Stimulated activated CD8-positive, alpha-beta memory T cell treated with anti-CD3 and anti-CD28 coated beads, Interleukin-4, amount 100 ng/mL, for 48 hours (primary cell): ENCODE measurements at regions not wholly inside any gene's neighbourhood (a gene's known extent, or its start where the extent isn't known, plus 50 kb on each side); places are given as distances from the start of the nearest gene placed in this dataset.
"Not testable (repeated sequence)": the region's sequence is repeated elsewhere in the genome, so short reads cannot be mapped to it uniquely, and the experiment has no call there.

ENCODE experiments used
- DNase-seq: peaks from one replicate; pipeline ENCODE4 v3.0.0-alpha.2; 2020

DNA sequence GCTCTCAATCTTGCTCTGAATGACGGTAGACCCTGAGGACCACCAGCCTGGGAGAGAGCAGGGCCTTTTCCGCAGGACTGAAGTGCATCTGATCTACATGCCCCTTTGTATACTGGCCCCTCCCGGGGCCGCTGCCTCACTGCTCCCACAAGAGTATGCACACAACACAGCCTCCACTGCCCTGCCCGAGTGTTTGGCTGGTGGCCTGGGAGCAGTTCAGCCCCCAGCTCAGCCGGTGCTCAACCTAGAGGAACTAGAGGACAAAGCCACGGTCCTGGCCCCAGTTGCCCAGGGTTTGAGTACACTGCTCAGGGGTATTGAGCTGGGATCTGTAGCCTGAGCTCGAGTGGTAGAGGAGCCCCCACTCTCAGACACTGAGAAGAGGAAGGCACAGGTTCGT is 118.9 kb upstream of the CAB39 start:
- no peak for DNase-seq

DNA sequence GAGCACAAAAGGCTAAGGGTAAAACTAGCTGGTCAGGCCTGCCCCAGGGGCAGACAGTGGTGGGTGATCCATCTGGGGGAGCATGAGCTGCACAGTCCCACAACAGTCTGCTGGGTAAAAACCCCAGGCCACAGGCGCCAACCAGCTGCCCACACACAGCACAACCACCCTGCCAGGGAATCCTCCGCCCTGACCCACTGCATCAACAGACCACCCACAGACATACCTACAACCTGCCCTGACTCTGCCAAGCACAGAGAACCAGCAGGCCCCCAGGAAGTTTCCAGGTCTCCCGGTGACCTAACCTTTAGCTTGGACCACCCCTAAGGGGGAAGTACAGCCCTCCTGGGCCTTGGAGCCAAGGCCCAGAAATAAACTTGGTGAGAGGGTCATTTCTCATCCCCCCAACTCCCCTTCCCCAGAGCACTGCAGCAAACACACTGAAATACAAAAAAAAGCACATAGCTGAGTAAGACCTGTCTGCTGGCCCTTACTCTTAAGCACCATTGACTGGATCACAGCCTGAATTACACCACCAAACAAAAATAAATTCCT is 118.3 kb upstream of the CAB39 start:
- DNase-seq, result no peak

DNA sequence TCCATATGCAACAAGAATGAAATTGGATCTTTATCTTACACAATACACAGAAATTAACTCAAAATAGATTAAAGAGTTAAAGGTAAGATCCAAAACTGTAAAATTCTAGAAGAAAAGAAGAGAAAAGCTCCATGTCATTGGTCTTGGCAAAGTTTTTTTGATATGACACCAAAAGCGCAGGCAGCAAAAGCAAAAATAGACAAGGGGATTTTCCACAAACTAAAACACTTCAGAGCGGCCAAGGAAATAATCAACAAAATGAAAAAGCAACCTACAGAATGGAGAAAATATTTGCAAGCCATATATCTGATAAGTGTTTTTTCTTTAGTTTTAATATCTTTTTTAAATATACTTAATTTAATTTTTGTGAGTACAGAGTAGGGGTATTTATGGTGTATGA is 112.8 kb upstream of the CAB39 start:
- no peak for DNase-seq

DNA sequence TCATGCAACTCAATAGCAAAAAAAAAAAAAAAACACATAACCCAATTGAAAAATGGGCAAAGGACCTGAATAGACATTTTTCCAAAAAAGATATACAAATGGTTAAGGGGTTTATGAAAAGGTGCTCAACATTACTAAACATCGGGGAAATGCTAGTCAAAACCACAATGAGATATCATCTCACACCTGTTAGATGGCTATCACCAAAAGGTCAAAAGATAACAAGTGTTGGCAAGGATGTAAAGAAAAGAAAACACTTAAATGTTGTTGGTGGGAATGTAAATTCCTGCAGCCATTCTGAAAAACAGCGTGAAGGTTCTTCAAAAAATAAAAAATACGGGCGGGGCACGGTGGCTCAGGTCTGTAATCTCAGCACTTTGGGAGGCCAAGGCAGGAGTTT is 112.4 kb upstream of the CAB39 start:
- DNase-seq, result no peak

DNA sequence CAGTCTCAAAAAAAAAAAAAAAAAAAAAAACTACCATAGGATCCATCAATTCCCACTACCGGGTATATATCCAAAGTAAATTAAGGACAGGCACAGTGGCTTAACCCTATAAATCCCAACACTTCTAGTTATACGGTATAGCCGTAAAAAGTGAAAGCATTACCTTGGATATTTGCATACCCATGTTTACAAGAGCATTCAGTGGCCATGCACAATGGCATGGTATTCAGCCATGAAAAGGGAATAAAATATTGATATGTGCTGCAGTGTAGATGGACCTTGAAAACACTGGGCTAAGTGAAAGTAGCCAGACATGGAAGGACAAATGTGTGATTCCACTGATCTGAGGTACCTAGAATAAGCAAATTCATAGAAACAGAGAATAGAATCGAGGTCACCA is 111.8 kb upstream of the CAB39 start:
- no peak for DNase-seq

DNA sequence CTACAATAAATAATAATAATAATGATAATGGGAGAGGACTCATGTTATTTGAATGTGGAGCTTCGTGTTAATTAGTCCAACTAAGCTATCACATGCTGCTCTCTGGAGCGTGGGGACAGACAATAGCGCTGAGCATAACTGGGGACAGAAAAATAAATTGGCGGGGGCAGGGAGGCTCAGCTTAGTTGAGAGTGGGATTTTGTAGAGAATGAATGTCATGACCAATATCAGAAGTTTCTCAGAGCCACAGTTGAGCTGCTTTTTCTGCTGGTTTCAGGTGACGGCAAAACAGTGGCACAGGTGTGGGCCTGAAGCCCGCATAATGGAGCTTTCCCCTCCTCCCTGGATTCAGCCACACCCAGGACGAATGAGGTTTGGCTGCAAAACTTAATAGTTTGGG is 111.1 kb upstream of the CAB39 start:
- peak; percentile 31 for DNase-seq

DNA sequence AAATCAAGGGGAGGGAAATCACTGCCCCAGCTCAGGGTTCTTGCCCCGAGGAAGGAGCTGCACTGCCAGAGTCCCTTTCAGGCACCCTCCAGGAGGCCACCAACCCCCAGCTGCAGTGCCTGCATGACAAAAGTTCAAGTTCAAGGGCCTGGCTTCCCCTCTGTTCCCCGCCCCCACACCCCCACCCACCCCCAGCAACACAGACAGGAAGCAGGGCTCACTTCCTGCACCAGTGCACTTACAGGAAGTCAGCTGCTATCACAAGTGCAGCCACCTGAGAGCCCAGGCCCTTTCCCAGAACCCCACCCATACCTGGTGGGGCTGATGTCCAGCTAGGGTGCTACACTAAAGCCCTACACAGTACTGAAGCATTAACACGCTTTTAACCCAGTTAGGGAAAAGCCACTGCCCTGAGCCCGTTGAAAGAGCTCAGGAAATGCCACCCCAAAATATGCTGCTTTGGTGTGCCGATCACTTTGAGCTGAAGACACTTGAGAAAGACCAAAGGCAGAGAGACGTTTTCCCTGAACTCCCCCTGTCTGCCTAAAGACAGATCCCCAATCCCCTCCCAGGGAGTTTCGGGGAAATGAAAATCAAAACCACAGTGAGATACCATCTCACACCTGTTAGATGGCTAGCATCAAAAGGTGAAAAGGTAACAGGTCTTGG is 109.9 kb upstream of the CAB39 start:
- peak; percentile 61 for DNase-seq

DNA sequence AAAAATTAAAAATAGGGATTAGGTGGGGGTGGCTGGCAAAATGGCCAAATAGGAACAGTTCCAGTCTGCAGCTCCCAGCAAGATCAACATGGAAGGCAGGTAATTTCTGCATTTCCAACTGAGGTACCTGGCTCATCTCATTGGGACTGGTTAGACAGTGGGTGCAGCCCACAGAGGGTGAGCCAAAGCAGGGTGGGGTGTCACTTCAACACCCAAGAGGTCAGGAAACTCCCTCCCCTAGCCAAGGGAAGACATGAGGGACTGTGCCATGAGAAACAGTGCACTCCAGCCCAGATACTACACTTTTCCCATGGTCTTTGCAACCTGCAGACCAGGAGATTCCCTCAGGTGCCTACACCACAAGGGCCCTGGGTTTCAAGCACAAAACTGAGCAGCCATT is 109.3 kb upstream of the CAB39 start:
- DNase-seq, result not testable (repeated sequence)

DNA sequence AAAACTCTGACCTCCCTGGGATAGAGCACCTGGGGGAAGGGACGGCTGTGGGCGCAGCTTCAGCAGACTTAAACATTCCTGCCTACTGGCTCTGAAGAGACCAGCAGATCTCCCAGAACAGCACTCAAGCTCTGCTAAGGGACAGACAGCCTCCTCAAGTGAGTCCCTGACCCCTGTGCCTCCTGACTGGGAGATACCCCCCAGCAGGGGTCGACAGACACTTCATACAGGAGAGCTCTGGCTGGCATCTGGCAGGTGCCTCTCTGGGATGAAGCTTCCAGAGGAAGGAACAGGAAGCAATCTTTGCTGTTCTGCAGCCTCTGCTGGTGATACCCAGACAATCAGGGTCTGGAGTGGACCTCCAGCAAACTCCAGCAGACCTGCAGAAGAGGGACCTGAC is 108.5 kb upstream of the CAB39 start:
- DNase-seq, result not testable (repeated sequence)

DNA sequence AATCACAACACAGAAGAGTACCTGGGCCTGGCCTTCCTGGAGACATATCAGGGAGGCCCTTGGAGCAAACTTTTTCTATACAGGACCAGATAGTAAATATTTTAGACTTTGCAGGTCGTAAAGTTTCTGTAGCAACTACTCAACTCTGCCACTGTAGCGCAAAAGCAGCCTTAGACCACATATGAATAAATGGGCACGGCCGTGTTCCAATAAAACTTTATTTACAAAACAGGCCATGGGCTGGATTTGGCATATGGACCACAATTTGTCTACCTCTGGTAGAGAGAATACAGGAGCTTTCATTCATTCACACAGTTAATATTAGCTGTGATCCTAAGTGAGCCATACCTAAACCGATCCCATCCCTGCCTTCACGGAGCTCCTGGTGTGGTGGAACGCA is 98.6 kb upstream of the CAB39 start:
- no peak for DNase-seq

DNA sequence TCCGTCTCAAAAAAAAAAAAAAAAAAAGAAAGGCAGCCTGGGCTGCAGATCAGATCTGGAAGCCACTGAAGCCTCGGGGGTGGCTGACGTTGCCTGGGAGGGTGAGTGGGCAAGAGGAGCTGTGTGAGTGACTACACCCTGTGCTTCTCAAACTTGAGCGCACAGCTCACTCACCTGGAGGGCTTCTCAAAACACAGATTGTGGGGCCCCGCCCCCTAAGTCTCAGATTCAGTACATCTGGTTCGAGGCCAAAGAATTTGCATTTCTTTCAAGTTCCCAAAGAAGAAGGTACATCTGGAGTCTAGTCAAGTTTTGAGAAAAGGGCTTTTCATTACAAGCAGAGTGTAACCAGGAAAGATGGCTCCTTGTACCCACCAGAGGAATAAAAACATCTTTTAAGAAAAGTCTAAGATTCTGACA is 97.7 kb upstream of the CAB39 start:
- DNase-seq, result peak; percentile 73

DNA sequence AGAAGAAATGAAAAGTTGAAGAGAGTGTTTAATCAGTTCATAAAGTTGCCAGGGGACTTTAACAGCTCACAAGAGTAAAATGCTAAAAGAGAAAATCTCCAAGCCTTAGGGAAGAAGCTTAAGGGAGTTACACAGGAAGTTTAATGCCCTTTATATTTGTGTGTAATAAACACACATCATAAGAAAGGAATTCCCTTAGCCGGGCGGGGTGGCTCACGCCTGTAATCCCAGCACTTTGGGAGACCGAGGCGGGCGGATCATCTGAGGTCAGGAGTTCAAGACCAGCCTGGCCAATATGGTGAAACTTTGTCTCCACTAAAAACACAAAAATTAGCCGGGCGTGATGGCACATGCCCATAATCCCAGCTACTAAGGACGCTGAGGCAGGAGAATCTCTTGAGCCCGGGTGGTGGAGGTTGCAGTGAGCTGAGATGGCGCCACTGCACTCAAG is 95.4 kb upstream of the CAB39 start:
- not testable (repeated sequence) for DNase-seq

DNA sequence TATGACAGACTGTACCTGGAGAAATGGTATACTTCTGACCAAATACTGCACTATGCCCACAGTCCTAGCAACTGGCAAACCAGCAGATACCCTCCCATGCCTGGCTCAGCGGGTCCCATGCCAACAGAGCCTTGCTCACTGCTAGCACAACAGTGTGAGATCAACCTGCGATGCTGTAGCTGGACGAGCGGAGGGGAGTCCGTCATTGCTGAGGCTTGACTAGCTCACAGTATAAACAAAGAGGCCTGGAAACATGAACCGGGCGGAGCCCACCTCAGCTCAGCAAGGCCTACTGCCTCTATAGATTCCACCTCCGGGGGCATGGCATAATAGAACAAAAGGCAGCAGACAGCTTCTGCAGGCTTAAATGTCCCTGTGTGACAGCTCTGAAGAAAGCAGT is 93.2 kb upstream of the CAB39 start:
- no peak for DNase-seq

DNA sequence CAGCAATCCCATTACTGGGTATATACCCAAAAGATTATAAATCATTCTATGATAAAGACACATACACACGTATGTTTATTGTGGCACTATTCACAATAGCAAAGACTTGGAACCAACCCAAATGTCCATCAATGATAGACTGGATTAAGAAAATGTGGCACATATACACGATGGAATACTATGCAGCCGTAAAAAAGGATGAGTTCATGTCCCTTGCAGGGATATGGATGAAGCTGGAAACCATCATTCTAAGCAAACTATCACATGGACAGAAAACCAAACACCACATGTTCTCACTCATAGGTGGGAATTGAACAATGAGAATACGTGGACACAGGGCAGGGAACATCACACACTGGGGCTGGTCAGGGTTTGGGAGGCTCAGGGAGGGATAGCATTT is 87.4 kb upstream of the CAB39 start:
- not testable (repeated sequence) for DNase-seq

DNA sequence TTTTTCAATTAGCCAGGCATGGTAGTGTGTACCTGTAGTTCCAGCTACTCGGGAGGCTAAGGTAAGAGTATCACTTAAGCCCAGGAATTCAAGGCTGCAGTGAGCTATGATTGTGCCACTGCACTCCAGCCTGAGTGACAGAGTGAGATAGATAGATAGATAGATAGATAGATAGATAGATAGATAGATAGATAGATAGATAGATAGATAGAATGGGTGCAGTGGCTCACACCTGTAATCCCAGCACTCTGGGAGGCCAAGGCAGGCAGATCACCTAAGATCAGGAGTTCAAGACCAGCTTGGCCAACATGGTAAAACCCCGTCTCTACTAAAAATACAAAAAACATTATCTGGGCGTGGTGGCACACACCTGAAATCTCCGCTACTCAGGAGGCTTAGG is 85.6 kb upstream of the CAB39 start:
- not testable (repeated sequence) for DNase-seq

DNA sequence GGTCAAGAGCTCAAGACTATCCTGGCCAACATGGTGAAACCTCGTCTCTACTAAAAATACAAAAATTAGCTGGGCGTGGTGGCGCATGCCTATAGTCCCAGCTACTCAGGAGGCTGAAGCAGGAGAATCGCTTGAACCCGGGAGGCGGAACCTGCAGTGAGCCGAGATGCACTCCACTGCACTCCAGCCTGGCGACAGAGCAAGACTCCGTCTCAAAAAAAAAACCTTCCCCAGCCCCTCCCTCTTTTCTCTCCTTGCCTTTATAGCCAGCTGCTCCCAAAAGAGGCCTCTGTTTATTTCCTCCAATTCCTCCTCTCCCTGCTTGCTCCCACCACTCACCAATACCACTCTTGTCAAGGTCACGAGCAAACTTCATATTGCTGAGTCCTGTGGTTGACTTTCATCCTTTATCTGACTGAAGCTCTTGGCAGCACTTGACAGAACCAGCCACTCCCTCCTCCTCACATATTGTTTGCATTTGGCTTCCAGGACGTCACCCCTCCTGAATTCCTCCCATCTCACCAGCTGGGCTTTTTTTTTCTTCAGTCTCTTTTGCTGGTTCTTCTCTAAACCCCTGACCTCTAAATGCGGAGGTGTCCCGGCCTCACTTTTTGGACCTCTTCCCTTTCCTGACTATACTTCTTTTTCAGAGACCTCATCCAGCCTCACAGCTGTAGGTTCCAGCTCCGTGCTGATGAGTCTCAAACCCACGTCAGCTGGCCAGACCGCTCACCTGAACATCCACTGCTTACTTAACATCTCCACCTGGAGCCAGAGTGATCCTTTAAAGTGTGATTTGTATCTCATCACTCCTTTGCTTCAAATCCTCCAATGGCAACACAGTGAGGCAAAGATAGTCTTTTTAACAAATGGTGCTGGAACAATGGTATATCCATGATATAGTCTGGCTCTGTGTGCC is 84.6 kb upstream of the CAB39 start:
- no peak for DNase-seq

DNA sequence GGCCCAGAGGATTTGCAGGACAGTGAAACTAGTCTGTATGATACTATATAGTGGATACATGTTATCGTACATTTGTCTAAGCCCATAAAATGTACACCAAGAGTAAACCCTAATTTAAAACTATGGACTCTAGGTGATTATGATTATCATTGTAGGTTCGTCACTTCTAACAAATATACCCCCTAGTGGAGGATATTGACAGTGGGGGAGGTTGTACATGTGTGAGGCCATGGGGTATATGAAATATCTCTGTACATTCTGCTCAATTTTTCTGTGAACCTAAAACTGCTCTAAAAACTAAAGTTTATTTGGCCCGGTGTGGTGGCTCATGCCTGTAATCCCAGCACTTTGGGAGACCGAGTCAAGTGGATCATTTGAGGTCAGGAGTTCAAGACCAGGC is 81.2 kb upstream of the CAB39 start:
- DNase-seq, result no peak

DNA sequence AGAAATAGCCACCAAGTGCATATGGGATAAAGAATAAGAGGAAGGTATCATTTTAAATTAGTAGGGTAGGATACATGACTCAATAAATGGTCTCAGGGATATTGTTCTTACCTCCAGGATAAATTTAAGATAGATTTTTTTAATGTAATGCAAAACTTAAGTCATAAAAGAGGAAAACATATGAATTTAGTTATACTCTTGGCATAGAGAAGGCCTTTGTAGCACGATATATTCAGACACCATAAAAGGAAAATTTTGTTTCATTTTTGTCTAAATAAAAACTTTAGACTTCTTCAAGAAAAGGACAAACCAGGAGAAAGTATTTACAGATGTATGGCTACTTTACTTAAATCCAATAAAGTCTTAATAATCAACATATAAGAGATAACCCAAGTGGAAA is 78.5 kb upstream of the CAB39 start:
- no peak for DNase-seq

DNA sequence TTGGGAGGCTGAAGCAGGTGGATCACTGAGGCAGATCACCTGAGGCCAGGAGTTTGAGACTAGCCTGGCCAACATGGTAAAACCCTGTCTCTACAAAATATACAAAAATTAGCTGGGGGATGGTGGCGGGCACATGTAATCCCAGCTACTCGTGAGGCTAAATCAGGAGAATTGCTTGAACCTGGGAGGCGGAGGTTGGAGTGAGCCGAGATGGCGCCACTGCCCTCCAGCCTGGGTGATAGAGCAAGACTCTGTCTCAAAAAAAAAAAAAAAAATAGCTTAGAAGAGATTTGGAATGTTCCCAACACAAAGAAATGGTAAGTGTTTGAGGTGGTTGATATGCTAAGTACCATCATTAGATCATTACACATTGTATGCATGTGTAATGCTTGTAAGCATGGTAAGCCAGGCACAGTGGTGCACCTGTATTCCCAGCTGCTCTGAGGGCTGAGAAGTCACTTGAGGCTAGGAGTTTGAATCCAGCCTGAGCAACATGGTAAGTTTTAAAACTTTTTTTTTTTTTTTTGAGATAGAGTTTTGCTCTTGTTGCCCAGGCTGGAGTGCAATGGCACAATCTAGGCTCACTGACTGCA is 77.8 kb upstream of the CAB39 start:
- peak; percentile 10 for DNase-seq

DNA sequence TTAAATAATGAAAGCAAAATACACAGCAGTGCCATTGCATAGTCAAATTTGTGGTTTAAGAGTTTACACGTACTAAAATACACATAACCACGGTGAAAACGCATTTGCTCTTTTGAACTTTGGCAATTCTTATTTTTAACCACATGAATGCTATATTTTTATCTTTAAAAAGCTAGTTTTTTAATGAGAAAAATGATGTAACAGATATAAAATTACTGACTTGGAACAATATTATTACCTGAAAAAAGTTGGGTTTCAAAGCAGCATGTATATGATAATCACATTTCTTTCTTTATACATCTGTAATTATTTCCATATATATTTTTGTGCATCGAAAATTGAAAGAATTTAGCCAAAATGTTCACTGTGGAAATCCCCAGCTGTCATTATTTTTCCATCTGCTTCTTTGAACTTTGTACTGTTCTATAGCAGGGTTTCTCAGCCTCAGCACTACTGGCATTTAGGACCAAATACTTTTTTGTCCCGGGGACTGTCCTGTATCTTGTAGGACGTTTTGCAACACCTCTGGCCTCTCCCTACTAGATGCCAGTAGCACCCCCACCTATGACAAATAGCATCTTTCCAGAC is 75.9 kb upstream of the CAB39 start:
- DNase-seq, result peak; percentile 19

DNA sequence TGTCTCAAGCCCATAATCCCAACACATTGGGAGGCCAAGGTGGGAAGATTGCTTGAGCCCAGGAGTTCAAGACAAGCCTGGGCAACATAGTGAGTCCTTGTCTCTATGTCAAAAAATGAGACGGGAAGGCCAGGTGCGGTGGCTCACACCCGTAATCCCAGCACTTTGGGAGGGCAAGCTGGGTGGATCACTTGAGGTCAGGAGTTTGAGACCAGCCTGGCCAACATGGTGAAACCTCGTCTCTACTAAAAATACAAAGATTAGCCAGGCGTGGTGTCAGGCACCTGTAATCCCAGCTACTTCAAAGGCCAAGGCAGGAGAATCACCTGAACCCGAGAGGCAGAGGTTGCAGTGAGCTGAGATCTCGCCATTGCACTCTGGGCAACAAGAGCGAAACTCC is 75.2 kb upstream of the CAB39 start:
- DNase-seq, result peak; percentile 19

DNA sequence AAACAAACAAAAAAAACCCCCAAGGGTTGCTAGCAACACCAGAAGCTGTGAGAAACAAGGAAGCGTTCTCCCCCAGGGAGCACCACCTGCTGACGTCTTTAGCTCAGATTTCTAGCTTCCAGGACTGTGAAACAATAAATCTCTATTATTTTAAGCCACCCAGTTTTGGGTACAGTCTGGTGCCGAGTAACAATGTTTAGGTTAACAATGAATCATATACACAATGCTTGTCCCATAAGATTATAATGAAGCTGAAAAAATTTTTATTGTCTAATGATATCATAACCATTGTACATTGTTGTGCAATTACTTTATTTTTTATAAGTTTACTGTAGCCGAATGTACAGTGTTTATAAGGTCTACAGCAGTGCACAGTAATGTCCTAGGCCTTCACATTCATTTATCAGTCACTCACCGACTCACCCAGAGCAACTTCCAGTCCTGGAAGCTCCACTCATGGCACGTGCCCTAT is 72.1 kb upstream of the CAB39 start:
- DNase-seq, result no peak

DNA sequence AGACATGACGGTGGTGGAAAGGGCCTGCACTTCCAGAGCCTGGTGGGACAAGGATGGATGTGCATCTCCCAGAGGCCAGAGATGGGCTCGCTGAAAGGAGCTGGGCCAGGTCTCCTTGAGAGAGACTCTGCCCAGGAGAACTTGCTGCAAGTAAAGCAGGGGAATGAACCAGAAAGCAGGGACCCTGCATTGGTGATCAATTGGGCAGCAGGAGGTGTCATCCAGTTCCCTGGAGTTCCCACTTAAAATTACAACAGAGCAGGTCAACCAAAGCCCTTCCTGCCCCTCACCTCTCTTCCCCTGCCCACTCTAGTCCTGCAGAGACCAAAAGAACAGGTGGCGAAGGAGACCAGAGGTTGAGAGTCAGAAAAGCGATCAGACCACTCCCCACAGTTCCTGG is 69.7 kb upstream of the CAB39 start:
- peak; percentile 24 for DNase-seq
